SIG-M5 treated with dmso at 0.1 percent for 504 hours (cell line): ENCODE measurements at regions not wholly inside any gene's neighbourhood (a gene's known extent, or its start where the extent isn't known, plus 50 kb on each side); places are given as distances from the start of the nearest gene placed in this dataset.

Experiments used
- DNase-seq: peaks from one replicate; lab custom pipeline; 2025; ENCODE audit not compliant: unreplicated experiment; lab: John Stamatoyannopoulos, UW

DNA sequence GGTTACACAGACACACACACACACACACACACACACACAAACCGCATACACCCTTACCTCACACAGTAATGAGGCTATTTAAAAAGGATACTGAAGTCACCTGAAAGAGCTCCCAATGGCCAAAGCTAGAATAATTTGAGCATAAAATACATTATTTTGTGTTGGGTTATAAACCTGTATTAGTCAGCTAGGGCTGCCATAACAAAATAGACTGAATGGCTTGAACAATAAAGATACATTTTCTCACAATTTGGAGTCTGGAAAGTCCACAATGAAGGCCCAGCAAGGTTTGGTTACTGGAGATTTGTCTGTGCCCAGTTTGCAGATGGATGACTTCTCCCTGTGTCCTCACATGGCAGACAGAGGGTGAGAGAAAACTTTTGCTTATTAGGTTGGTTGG is 605.4 kb upstream of the REG3G start:
- no peak for DNase-seq

DNA sequence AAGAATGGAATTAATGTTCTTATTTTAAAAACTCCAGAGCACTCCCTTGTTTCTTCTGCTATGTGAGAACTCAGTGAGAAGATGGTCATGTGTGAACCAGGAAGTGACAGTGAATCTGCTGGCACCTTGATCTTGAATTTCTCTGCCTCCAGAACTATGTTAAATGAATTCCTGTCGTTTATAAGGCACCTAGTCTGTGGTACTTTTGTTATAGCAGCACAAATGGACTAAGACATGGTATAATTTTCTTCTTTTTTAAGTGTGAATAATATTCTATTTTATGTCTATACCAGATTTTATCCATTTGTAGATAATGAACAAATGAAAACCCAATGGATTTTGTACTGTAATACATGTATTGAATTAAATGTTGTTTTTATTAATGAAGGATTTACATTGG is 601.9 kb upstream of the REG3G start:
- no peak for DNase-seq

DNA sequence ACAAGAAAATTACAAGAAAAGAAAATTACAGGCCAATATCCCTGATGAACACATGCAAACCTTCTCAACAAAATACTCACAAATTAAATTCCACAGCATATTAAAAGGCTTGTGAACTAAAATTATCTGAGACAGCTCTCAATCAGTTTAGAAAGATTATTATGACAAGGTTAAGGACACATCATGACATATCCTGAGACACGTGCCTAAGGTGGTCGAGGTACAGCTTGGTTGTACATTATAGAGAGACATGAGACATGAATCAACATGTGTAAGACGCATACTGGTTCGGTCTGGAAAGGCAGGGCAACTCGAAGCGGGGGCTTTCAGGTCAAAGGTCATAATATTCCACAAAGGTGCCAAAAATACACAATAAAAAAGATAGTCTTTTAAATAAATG is 598.3 kb upstream of the REG3G start:
- no peak for DNase-seq

DNA sequence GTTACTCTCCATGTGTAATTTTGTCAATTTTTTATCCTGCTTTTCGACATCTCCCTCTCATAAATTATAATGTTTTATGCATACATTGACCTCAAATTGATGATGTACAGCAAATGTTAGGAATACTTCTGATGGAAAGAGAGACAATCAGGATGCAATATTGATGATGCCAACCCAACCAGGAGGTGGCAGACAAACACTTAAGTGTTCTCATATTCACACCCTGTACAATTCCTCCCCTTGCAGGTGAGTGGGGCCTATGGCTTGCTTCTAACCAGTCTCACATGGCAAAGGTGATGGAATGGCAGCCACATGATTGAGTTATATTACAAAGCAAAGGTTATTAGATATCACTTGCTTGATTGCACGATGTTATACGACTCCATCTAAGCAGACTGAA is 594.3 kb upstream of the REG3G start:
- DNase-seq = no peak

DNA sequence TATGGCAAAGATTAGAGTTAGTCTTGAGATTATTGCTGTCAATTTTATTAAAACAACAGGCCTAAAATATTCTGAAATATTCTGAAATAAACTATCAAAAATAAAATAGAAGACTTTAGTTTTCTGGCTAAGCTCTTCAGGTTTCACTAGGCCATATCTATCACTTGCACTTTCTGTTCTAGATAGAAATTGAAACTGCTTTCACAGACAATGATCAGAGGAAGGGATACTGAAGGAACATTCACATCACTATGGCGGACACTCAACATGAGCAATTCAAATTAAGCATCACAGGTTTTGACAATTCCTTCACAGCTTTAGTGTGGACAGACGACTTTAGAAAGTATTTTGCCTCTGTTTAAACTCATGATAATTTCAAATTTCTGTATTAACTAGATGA is 586.4 kb upstream of the REG3G start:
- no peak for DNase-seq

DNA sequence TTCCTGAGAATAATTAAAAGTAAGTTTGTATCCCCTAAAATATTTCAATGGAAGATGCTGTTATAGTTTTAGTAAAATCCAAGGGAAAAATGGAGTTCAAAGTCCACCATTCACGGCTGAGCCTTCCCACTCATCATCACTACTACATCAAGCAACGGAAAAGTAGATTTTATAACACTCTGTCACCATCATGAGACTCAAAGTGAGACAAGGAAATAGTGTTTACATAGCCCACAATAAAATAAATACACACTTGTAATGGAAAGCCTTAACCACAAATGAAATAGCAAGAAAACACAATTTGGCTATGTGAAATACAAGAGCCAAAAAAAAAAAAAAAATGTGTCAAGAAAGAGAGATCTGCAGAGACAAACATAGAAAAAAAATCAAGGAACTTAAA is 569.9 kb upstream of the REG3G start:
- no peak for DNase-seq

DNA sequence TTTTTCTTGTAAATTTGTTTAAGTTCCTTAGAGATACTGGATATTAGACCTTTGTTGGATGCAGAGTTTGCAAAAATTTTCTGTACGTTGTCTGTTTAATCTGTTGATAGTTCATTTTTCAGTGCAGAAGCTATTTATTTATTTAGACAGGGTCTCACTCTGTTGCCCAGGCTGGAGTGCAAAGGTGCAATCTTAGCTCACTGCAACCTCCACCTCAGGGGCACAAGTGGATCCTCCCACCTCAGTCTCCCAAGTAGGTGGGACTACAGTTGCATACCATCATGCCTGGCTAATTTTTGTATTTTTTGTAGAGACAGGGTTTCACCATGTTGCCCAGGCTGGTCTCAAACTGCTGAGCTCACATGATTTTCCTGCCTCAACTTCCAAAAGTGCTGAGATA is 568.2 kb upstream of the REG3G start:
- DNase-seq = no peak

DNA sequence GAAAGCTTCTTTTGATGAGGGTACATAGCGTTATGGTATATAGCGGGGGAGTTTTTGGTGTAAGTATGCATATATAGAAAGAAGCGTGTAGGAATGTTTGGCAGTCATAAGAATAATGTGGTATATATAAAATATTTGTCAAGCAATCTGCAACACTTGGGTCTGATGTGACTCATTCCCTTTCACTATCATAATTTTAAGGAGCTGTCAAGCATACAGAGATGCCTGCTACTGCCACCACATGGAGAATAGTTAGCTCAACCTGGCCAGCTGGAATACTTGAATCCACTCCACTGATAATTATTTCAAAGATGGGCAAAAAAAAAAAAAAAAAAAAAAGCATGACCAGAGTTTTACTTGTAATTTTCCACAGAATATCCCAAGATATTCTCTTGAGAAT is 559.8 kb upstream of the REG3G start:
- DNase-seq = no peak

DNA sequence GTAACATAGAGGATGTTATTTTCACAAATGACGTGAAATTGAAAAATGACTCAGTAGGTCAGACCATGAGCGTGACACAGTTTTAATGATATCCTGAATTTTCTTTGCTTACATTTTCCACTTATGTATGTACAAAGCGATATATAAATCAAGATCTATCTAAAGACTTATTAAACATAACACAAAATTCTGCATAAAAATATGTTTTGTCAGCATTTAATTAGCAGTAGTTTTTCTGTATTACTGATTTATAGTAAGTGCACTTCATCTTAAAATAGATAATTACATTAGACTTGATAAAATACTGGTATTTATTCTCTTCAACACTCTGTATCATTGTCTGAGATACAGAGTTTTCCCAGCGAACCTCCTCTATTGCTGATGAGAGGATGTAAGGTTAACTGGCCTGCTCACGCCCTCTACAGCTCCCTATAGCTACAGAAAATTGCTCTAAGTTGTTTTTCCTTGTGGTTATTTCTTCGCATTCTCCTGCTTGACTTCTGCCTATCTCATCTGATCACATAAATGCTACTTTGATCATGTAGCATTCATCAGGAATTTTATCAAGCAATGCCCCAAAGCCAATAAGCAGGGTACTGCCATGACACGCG is 548.8 kb upstream of the REG3G start:
- DNase-seq = no peak

DNA sequence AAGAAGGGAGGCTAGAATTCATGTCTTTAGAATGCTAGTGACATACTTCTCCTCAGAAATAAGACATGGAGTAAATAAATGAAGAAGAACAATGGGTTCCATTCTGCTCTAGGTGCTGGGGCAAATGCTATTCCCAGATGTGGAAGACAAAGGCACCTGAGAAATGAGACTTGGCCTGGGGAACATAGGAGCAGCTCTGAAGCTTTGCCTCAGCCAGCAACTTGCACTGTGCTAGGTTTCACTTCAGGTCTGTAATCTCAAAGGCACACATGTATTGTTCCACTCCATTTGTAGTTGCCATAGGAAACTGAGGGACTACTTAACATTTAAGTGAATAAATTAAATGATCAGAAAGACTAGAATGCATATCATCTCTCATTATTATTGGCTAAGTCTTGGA is 538.9 kb upstream of the REG3G start:
- DNase-seq = no peak

DNA sequence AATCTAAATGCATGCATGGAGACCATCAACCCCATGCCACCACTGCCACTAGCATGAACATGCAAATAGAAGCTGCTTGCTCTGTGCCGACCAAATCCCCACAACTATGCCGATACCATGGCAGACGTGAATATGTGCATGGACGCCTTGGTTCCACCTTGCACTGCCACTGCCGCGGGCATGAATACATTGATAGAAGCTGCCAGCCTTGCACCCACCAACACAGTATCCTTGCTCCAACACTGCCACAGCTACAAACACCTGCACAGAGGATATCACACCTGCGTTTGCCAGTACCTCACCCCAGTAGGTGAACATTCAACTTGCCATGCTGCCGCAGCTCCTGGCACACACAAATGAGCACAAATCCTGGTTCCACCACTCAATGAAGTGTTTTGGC is 527.4 kb upstream of the REG3G start:
- DNase-seq = no peak

DNA sequence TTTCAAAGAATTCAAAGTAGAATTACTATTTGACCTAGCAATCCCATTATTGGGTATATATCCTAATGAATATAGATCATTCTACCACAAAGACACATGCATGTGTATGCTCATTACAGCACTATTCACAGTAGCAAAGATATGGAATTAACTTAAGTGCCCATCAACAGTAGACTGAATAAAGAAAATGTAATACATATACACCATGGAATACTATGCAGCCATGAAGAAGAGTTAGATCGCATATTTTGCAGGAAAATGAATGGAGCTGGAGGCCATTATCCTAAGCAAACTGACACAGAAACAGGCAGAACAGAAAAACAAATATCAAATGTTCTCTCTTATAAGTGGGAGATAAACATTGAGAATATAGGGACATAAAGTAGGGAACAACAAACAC is 519.2 kb upstream of the REG3G start:
- DNase-seq = no peak

DNA sequence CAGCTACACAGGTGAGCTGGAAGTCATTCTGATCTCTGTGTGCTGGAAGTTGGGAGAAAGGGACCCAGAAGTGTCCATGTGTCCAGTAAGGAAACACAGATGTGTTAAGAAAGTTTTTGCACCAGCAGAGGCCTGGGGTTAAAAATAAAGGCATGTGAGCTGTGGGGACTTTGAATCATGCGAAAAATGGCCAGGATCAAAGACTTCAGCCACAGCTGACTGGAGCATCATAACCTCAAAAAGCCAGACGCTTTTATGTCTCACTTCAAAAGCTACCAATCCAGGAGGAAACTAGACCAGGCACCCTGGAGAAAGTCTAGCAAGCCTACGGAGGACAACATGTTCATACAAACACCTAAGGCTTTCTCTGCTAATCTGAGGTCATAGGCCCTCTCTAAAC is 503.6 kb upstream of the REG3G start:
- DNase-seq = no peak

DNA sequence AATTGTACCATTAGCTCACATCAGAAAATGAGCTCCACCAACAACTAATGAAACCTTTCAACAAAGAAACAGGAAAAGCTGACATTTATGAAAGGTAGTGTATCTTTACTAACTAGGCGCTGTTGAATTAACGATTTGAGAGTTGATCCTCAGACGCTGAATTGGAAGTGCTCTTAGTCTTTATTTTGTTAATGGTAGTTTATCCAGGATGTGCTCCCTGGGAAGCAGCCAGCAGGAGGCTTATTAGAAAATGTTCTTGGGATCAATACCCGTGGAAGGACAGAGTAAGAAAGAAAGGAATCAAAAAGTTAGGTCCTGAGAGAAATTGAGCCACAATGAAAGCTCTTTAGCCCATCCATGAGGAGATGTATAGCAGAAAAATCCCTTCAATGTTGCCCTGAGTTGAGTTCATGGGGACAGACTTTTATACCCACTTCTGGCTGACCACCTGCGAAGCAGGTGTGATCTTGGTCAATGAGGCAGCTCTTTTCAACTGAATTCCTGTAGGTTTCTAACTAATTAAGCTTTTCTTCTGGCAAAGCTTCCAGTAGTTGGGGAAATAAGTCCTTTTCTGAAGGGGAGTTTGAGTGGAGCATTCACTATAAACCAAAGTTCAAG is 492.6 kb upstream of the REG3G start:
- DNase-seq = no peak

DNA sequence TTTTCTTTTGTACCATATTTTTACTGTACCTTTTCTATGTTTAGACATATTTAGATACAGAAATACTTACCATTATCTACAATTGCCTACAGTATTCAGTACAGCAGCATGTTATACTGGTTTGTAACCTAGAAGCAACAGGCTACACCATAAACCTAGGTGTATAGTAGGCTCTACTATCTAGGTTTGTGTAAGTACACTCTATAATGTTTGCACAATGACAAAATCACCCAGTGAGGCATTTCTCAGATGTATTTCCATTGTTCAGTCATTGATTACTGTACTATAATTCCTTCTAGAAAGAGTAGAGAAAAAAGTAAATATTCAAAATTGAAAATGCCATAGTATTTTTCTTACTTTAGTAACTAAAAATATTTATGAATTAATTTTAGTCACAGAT is 490.1 kb upstream of the REG3G start:
- no peak for DNase-seq

DNA sequence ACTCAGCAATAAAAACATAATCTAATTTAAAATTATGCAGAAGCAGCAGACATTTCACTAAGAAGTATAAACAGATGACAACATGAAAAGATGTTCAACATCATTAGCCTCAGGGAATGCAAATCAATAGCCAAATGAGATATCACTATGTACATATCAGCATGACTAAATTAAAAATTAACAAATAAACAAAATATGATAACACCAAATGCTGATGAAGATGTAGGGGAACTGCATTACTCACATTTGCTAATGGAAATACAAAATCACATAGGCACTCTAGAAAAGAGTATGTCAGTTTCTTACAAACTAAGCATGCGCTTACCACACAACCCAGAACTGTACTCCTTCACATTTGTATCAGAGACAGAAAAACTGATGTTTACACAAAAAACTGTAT is 487.2 kb upstream of the REG3G start:
- DNase-seq = no peak

DNA sequence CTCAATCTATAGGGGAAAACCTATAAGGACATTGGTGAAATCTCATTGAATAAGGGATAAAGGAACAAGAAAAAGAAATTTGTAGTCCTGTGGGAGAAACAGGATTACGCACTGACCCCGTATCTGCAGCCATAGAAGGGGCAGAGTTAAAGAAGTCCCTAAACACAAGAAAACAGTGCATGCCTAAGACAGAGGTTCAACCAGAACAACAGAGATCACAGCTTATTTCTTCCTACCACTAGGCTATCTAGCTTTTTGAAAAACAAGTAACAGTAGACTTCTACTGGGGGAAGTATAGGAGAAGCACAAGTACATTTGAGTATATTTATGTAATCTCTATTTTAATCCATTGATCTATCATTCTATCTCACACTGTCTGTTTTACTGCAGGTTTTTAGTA is 485.2 kb upstream of the REG3G start:
- DNase-seq = no peak

DNA sequence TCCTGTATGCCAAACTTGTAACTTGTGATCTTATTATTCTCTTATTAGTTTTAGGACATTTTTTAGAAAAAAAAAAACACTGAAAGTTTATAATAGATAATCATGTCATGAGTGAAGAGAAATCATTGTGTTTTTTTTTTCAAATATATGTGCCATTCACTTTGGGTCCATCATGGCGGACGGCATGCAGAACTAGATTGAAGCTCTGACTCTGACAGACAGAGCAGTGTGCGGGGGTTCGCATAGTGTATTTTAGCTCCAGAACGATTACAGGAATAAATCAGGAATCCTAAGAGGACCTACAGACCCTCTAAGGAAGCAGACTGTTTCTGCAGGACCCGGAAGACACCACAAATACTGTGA is 484.4 kb upstream of the REG3G start:
- no peak for DNase-seq

DNA sequence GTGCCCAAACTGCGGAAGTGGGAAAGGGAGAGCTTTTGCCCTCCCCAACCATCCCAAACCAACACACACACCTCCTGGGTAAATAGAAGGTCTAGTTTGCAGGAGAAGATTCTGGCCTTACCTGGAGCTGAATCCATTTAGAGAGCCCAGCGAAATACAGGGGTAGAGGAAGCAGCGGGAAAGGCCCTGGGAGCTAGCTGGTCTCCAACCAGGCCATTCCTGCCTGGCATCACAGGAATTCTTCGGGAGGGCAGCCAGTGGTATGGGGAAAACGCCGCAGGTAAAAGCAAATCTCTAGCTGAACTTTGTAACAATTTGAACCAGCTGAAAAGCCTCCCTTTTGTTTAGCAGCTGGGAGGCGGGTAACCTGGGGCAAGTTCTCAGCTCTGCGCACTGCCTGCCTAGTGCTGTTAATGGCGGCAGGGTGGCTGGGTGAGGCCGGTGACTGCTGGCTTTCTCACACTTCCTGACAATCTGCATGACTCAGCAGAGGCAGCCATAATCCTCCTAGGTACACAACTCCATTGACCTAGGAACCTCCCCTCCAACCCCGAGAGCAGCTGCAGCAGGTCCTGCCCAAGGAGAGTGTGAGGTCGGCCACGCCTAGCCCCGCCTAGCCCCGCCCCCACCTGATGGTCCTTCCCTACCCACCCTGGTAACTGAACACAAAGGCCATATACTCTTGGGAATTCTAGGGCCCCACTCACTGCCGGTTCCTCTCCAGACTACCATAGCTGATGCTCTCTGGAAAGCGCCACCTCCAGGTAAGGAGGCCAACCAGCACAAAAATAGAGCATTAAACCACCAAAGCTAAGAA is 483.8 kb upstream of the REG3G start:
- DNase-seq = no peak

DNA sequence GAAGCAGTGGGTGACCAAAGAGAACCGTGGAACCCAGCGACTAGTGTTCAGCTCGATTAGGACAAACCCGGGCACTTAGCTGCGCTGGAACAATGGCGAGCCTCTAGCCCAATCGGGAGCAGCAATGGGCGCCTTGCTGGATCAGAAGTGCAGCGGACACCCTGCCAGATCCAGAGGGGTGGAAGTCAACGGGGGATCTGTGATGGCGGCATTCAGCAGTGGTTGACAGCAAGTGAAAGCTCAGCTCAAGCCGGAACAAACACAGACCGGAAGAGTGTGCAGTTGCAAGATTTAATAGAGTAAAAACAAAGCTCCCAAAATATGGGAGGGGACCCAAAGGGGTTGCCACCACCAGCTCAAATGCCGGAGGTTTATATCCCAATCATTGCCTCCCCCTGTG is 478.7 kb upstream of the REG3G start:
- DNase-seq = no peak

DNA sequence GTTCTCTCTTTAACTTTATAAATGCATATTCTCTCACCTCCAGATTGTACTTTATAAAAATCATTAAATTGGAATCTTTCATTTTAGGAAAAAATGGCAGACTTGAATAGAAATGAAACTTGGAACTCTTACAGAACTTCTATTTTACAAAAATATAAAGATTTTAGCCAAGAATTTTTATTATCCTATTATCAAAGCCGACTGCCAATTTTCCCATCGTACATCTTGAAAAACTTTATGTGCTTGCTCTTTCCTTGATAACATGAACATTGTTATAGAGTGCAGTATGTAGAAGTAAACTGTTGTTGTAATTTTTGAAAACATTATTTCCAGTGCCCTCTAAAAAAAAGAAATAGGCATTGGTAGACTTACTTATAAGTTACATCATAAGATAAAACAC is 475.7 kb upstream of the REG3G start:
- DNase-seq = no peak

DNA sequence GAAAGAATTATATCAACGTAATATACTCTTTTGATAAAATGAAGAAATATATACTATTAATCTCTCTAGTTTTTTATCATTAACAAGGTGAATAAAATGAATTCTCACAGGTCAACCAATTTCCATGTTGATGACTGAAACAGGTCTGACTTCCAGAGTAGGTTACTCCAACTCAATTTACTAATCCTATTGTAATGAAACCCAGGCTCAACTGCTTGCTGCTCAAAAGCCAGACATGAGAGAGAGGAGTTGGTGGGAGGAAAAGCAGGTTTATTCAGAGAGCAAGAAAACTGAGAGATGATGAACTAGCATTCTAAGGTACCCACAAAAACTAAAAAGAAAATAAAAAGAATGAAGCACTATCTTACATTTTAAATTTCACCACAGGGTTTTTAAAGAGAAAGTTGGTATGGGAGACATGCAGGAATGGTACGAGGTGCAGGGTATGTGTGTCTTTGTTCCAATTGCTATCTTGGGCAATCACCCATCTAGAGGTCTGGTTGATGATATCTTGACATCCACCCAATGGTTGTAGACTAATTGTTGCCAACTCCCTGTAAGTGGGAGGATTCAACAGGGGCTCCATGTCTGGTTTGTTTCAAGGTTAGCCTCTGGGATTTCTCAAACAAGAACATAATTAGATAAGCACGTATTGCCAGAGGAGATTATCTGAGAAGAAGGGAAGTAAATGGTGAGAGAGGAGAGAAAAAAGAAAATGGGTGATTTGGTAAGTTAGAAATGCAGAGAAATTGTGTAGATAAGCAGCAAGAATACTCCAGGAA is 471.4 kb upstream of the REG3G start:
- no peak for DNase-seq
